ENCODE measurements at regions not wholly inside any gene's neighbourhood (a gene's known extent, or its start where the extent isn't known, plus 50 kb on each side); places are given as distances from the start of the nearest gene placed in this dataset.

DNA sequence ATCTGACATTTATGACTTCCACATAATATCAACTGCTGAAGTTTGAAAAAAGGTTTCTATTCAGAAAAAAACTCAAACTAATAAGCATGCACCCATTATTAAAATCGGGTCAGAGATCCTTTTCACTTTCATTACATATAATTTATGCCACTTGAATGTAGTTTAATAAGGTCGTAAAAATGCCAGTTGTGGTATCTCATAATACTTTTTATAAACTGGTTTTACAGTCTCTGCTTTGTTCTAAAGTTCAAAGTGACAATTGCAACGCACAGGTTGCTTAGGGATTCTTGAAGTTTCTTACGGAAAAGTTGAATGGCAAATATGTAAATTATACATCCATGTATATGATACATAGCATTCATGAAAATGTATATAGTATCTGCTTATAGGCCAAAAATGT lies 229.4 kb upstream of the CEP162 start:
- Histone ChIP-seq H3K27me3 (ENCODE audit: control insufficient read depth, insufficient read depth, low read length) (no peaks in the 10 kb centered on the region), H3K36me3 (ENCODE audit: control insufficient read depth, insufficient read depth, low read length) (no peaks in the 10 kb centered on the region), H3K4me3 (ENCODE audit: low read depth, low read length) (no peak overlapping the region)
- FAIRE-seq (no peak), DNase-seq (ENCODE audit: low read depth) (no peak)
- TF ChIP-seq, protein P1, sequence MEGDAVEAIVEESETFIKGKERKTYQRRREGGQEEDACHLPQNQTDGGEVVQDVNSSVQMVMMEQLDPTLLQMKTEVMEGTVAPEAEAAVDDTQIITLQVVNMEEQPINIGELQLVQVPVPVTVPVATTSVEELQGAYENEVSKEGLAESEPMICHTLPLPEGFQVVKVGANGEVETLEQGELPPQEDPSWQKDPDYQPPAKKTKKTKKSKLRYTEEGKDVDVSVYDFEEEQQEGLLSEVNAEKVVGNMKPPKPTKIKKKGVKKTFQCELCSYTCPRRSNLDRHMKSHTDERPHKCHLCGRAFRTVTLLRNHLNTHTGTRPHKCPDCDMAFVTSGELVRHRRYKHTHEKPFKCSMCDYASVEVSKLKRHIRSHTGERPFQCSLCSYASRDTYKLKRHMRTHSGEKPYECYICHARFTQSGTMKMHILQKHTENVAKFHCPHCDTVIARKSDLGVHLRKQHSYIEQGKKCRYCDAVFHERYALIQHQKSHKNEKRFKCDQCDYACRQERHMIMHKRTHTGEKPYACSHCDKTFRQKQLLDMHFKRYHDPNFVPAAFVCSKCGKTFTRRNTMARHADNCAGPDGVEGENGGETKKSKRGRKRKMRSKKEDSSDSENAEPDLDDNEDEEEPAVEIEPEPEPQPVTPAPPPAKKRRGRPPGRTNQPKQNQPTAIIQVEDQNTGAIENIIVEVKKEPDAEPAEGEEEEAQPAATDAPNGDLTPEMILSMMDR (IDR thresholded peaks at IDR 0.05; ENCODE audit: insufficient read depth, low read length, severe bottlenecking): no peak

DNA sequence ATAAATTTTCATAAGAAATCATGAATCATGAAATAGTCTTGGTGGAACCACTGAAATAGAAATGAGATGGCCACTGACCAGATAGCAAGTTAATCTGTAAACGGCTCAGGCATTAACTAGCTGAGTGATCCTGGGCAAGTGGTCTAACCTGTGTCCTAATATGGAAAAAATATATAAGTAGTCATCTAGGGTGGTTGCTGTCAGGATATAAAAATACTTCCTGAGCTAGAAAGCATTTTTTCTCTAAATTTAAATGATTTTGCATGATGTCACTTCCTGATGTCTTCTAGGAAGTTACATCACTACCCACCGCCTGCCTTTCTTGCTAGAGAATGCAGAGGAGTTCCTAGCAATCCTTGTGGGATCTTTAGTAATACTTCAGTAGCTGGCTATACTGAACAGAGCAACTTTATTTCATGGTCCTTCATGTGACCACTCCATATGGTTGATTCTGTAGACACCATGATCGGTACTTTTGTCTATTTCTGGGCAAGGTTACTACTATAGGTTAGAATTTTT lies 228.1 kb upstream of the CEP162 start:
- TF ChIP-seq, protein P1 (IDR thresholded peaks at IDR 0.05; ENCODE audit: insufficient read depth, low read length, severe bottlenecking): no peak
- H3K36me3 ChIP-seq (ENCODE audit: control insufficient read depth, insufficient read depth, low read length): no peaks in the 10 kb centered on the region
- no peak for DNase-seq (ENCODE audit: low read depth)
- H3K27me3 ChIP-seq (ENCODE audit: control insufficient read depth, insufficient read depth, low read length): no peaks in the 10 kb centered on the region
- no peak for FAIRE-seq
- no peak overlapping the region for H3K4me3 ChIP-seq (ENCODE audit: low read depth, low read length)

DNA sequence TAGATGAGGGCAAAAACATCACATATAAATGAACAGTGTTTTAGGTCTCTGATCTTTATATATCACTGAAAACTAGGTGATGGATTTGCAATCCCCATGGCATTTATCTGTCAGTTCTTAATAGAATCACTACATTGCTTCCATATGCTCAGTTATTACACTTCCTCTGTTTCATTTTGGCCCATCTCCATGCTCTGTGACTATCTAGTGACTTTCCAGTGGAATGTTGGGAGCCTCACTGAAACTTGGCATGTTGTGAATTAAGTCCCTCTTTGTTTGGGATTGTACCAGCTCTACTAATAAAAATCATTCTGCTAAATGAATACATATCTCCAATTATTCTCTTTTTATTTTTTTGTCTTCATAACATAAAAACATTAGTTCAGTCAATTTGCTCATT lies 226.1 kb upstream of the CEP162 start:
- Histone ChIP-seq H3K27me3 (ENCODE audit: control insufficient read depth, insufficient read depth, low read length) (no peaks in the 10 kb centered on the region), H3K4me3 (ENCODE audit: low read depth, low read length) (no peak overlapping the region), H3K36me3 (ENCODE audit: control insufficient read depth, insufficient read depth, low read length) (no peaks in the 10 kb centered on the region)
- DNase-seq (ENCODE audit: low read depth) (no peak), FAIRE-seq (no peak)
- TF ChIP-seq, protein P1 (IDR thresholded peaks at IDR 0.05; ENCODE audit: insufficient read depth, low read length, severe bottlenecking): no peak

DNA sequence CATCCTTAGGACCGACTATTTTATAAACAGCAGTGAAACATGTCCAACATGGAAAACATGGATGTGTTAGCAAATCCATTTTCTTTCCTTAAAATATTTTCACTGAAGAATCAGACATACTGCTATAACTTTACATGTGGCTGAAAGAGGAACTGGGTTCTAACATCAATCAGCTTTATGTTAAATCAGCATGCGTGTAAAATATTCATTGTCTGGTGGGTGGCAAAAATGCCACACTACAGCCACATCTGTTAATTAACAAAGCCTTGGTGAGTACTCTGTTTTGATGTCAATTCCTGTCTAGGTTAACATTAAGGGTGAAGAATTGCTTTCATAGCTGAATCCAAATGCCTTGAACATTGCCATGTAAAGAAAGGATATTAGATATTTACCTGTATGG lies 222.6 kb upstream of the CEP162 start:
- TF ChIP-seq, protein P1 (IDR thresholded peaks at IDR 0.05; ENCODE audit: insufficient read depth, low read length, severe bottlenecking): no peak
- FAIRE-seq (no peak), DNase-seq (ENCODE audit: low read depth) (no peak)
- H3K36me3 ChIP-seq (ENCODE audit: control insufficient read depth, insufficient read depth, low read length): no peaks in the 10 kb centered on the region
- no peaks in the 10 kb centered on the region for H3K27me3 ChIP-seq (ENCODE audit: control insufficient read depth, insufficient read depth, low read length)
- no peak overlapping the region for H3K4me3 ChIP-seq (ENCODE audit: low read depth, low read length)

DNA sequence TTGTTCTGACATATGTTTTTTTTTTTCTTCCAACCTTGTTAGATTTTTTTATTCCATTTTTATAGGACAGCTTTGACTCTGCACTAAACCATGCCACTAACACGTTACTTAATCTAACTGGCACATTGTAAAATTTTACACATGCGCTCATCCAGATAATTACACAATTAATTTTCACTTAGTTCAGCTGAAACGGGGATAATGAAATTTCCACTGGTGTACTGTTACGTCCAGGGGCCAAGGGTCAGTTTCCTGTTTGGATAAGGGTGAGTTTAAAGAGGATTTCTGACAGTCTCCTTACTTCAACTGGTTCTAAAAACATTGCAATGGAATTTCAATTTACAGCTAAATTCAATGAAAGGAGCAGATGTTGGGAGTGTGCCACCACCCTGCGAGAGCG lies 221.8 kb upstream of the CEP162 start:
- Histone ChIP-seq H3K4me3 (ENCODE audit: low read depth, low read length) (no peak overlapping the region), H3K27me3 (ENCODE audit: control insufficient read depth, insufficient read depth, low read length) (no peaks in the 10 kb centered on the region), H3K36me3 (ENCODE audit: control insufficient read depth, insufficient read depth, low read length) (no peaks in the 10 kb centered on the region)
- FAIRE-seq: no peak
- DNase-seq (ENCODE audit: low read depth): no peak
- TF ChIP-seq, protein P1 (IDR thresholded peaks at IDR 0.05; ENCODE audit: insufficient read depth, low read length, severe bottlenecking): no peak

DNA sequence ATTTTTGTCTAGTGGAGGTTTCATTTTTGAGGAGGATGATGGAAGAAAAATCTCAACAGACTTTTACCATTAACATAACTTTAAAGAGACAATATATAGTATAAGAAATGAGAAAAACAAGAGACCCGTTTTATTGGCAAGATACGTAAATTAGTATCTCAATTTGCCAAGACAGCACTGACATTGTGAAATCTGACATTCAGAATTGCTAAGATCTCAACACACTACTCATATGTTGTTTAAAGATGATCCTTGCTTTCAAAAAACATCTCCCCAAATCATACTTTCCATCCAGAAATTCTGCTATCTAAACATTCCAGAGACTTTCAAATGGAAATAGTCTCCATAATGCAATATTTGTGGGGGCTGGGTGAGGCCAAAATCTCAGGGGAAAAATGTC lies 220.9 kb upstream of the CEP162 start:
- no peak for FAIRE-seq
- no peak for DNase-seq (ENCODE audit: low read depth)

More for the DNA sequence above, 220.9 kb upstream of the CEP162 start:
- TF ChIP-seq, protein P1 (IDR thresholded peaks at IDR 0.05; ENCODE audit: insufficient read depth, low read length, severe bottlenecking): no peak
- no peak overlapping the region for H3K4me3 ChIP-seq (ENCODE audit: low read depth, low read length)
- H3K36me3 ChIP-seq (ENCODE audit: control insufficient read depth, insufficient read depth, low read length): no peaks in the 10 kb centered on the region
- H3K27me3 ChIP-seq (ENCODE audit: control insufficient read depth, insufficient read depth, low read length): no peaks in the 10 kb centered on the region

Data from bronchial epithelial cell (primary cell).